ENCODE measurements at regions not wholly inside any gene's neighbourhood (a gene's known extent, or its start where the extent isn't known, plus 50 kb on each side); places are given as distances from the start of the nearest gene placed in this dataset.

GRCh38 chr14:97393244-97393643 is 596.1 kb downstream of the VRK1 start:
- DNase-seq (ENCODE audit: low read depth): no peak
- H3K4me3 ChIP-seq (ENCODE audit: low read length): no peak overlapping the region
- TF ChIP-seq CTCF (conservative IDR thresholded peaks at IDR 0.05; ENCODE audit: low read depth, low read length): no peak

GRCh38 chr14:97395068-97395467 is 597.9 kb downstream of the VRK1 start:
- DNase-seq (ENCODE audit: low read depth): no peak
- no peak overlapping the region for H3K4me3 ChIP-seq (ENCODE audit: low read length)
- no peak for TF ChIP-seq CTCF (conservative IDR thresholded peaks at IDR 0.05; ENCODE audit: low read depth, low read length)

GRCh38 chr14:97401714-97402113 is 604.5 kb downstream of the VRK1 start:
- no peak for TF ChIP-seq CTCF (conservative IDR thresholded peaks at IDR 0.05; ENCODE audit: low read depth, low read length)
- H3K4me3 ChIP-seq (ENCODE audit: low read length): no peak overlapping the region
- no peak for DNase-seq (ENCODE audit: low read depth)

DNA sequence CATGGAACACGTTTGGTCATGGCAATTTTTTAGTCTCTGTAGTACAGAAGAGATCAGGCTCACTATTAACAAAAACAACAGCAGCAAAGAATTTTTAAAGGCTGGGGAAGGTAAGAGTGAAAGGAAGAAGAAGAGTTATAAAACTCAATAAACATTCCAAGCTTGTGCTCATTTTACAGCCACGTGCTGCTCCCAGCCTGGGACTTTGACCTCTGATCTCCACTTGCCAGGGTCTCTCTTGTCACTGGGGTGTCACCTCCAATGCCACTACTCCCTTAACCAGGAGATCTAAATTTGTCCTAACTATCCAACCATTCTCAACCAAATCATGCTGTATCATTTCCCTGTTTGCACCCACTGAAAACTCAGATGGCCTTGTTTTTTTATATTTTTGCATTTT is 605.1 kb downstream of the VRK1 start:
- TF ChIP-seq CTCF (conservative IDR thresholded peaks at IDR 0.05; ENCODE audit: low read depth, low read length): no peak
- DNase-seq (ENCODE audit: low read depth): no peak
- no peak overlapping the region for H3K4me3 ChIP-seq (ENCODE audit: low read length)

GRCh38 chr14:97407701-97408407 is 610.7 kb downstream of the VRK1 start:
- H3K4me3 ChIP-seq (ENCODE audit: low read length): no peak overlapping the region
- DNase-seq (ENCODE audit: low read depth): no peak
- no peak for TF ChIP-seq CTCF (conservative IDR thresholded peaks at IDR 0.05; ENCODE audit: low read depth, low read length)

DNA sequence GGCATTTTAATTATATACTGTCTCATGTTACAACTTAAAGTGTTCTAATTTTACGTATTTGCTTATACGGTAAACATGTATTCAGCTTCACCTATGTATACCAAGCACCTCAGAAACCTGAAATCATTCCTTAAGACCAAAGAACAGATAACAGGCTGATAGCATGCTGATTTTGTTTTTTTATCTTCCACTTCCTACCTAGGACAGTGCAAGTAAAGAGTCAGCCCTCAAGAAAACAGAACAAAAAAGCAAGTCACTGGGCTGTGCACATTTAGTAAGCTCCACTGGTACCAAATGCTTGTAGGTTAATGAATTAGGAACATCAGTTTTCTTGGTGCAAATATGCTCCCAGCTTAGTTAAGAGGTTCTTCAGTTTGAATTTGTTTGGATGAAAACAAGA is 611.3 kb downstream of the VRK1 start:
- DNase-seq (ENCODE audit: low read depth): no peak
- TF ChIP-seq CTCF (conservative IDR thresholded peaks at IDR 0.05; ENCODE audit: low read depth, low read length): no peak
- H3K4me3 ChIP-seq (ENCODE audit: low read length): no peak overlapping the region

Measured in retinal pigment epithelial cell (primary cell).